ENCODE measurements at regions not wholly inside any gene's neighbourhood (a gene's known extent, or its start where the extent isn't known, plus 50 kb on each side); places are given as distances from the start of the nearest gene placed in this dataset.

GRCh38 chr21:28834335-28835238, 158.1 kb downstream of the LTN1 start:
- TF ChIP-seq CTCF (optimal IDR thresholded peaks at IDR 0.05 in 1 of 3, IDR thresholded peaks at IDR 0.05 in 1 of 3, conservative IDR thresholded peaks at IDR 0.05 in 1 of 3; ENCODE audit: extremely low read depth in 1 of 3, insufficient read depth in 2 of 3, low read length in 3 of 3) (no peak), EZH2 (IDR thresholded peaks at IDR 0.05; ENCODE audit: low read length) (no peak)
